Fibroblast of skin of abdomen (primary cell): ENCODE measurements at regions not wholly inside any gene's neighbourhood (a gene's known extent, or its start where the extent isn't known, plus 50 kb on each side); places are given as distances from the start of the nearest gene placed in this dataset.

Source experiments
- DNase-seq: peaks from one replicate; pipeline ENCODE4 v3.0.0-alpha.2; 2013

DNA sequence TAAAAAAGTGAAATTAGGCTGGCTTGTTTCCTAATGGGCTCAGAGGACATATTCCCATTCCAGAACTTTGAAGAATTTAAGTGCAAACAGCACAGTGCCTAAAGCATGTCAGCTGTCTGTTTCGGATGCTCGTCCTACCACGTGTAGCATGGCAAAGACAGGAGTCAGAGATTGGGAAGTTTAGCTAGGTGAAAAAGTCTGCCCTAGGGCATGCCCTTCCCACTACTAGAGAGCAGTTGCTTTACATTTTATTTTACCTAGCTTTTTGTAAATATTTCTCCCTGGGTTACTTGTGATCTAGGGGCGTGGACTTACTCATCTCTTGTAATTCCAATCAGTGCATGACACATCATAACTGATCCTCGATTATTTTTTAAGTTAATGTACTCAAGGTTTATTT lies 111.1 kb downstream of the LMO4 start:
- no peak for DNase-seq

DNA sequence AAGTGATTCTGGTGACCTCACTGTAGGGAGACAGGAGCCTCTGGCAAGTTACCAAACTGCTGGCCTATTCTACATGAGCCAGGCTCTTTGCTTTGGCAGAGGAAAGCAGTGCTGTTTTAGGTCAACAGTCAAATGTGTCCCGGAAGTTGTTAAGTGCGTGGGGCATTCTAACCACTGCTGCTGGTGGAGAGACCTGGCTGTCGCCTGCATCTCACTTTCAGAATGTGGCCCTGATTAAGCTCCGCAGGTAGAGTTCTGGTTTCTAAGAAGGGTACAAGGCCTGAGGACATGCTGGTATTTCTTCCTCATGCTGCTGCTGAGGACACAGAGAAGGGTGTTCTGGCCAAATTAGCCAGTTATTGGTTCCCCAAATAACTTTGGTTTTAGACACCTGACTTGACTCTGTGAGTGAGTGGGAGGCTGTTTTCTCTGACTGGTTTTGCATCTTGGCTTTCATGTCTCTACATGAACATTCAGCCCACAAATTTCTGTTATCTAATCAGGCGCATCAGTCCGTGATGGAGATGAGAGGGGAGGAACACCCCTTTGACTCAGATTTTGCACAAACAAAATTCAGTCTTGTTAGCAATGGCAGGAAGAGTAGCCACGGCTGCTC lies 120.8 kb downstream of the LMO4 start:
- no peak for DNase-seq

DNA sequence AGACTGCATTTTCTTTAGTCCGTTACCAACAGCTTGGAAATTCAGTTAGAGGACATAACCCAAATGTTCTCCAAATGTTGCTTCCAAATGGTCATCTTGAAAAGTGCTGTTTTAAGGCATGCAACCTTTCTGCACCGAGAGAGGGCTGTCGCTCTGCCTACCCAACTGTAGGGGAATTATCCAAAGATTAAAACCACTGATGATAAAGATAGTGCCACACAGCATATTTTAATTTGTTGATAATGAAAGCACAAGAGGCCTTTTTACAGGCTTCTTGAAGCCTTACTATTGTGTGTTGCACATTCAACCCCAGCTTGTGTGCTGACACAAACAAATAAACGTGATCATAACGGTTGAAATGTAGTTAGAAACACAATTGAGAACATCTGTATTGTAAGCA lies 121.5 kb downstream of the LMO4 start:
- DNase-seq, result no peak

DNA sequence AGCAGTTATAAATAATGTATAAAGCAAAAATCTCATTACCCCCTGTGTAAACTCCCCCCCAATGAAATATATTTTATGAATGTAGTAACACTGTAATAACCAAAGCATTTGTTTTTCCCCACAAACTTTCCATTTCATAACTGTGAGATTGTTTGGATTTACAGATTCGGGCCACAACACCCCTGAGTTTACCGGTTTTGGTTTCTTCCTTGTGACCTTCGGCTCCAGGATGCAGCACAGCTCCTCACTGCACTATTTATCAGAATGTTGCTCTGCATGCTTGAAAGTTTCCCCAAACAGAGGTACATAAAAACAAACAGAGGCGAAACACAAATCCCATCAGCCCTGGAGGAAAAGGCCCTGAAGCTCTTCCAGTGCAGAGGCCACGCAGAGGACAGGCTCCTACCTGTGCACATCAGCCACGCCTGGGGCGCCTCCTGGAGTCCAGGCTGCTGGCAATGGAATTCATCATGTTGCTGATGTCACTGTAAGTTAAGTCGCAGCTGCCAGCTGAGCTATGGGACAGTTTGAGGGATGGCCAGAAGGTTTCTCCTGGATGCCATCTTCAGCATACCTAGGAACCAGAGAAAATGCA lies 122.0 kb downstream of the LMO4 start:
- no peak for DNase-seq

DNA sequence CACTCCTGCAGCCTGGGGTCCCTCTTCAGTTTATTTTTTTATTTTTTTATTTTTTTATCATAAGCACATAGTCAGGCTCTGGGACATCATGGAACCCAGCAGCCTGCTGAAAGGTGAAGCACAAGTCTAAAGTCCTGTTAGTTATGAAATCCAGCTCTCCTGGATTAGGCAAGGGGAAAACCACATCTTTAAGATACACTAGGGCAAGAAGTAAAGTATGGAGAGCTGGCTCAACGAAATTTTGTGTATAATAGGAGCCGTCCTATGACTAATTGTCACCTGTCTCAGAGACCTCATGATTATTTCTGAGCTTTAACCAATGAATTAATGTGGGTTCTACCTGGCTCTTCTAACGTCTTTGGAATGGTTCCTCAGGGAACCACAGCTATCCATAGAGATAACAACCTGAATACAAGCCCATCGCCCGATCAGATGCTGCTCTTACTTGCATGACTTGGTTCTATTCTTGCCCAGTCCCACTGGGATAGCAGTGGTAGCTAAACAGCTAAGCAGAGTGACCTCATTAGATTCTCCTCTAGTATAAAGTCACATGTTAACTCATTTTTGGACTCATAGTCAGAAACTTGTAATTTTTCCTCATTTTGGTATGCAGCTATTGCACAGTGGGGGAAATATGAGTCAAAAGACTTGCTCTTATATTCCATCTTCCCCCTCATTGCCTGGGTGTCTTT lies 122.7 kb downstream of the LMO4 start:
- DNase-seq, result peak; percentile 69

DNA sequence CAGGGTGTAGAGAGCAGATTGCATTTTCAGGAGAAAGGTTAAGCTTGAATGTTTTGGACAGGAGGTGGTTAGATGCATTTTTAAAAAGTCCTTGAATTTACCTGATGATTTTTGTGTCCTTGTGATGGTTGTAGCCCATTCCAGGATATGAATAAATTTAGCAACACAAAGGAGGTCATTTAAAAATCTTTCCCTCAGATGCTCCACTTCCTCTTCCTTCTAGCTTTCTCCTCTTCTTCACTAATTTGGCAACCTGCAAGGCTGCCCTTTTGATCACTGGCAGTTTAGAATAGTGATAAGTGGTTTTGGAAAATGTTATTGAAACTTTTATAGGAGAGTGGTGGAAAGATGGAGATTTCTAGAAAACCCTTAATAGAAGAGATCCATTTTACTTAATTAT lies 124.0 kb downstream of the LMO4 start:
- DNase-seq, result no peak

DNA sequence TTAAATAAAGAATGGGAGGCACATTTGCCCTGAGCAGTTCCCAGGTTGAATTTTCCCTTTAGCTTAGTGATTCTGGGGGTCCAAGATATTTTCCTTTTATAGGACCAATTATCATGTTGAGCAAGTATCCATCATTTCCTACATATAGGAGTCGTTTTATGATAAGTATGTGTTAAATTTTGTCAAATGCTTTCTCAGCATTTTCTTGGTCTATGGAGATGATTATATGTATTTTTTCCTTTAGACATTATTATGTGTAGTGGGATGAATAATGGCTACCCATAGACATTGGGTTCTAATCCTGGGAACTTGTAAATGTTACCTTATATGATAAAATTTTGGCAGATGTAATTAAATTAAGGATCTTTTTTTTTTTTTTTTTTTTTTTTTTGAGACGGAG lies 128.7 kb downstream of the LMO4 start:
- no peak for DNase-seq

DNA sequence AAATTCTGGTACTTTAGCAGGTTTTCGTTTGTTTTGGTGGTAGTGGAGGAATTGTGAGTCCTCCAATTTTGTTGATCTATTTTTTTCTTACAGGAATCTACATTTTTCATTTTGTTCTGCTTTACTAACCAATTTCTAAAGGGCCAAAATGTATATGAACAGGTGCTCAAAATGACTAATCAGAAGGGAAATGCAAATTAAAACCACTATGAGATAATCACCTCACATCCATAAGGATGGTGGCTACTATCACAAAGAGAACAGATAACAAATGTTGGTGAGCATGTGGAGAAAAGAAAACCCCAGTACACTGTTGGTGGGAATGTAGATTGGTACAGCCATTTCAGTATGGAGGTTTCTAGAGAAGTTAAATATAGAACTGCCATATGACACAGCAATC lies 134.2 kb downstream of the LMO4 start:
- DNase-seq, result no peak

DNA sequence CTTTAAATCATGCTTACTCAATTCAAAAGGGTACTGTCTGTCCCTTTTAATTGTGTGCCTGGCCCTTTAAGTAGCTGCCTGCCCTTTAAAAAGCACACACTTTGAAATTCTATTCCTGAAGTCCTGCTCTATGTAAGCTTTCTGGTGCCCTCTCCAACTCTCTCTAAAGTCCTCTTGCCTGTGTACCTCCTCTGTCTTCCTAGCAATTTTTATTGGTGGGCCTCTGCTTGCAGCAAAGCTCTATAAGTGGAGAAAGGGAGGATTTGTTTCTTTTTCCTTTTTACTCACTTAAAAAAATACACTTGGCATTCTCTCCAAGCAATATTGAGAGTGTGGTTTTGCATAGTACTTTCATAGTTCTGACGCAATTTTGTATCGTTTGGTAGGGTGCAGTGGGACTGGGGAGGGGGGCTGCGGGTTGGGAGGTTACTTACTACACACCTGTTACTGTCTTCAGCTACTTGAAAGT lies 135.4 kb downstream of the LMO4 start:
- no peak for DNase-seq

DNA sequence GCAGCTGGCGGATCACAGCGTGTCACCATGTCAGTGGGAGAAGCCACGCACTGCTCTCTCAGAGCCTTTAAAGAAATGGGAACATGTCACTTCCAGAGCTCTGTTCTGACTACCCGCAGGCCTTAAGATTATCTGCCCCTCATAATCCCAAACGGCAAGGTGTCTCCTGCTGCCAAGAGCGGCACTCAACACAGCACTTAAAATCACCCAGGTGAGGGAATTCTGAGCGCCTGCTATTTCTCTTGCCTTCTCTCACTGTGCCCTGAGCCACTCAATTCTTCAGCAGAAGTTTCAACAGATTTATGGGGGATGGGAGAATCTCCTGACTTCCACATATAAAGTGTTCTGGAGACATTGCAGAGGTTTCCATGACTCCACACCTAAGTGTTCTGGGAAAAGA lies 137.9 kb downstream of the LMO4 start:
- no peak for DNase-seq

DNA sequence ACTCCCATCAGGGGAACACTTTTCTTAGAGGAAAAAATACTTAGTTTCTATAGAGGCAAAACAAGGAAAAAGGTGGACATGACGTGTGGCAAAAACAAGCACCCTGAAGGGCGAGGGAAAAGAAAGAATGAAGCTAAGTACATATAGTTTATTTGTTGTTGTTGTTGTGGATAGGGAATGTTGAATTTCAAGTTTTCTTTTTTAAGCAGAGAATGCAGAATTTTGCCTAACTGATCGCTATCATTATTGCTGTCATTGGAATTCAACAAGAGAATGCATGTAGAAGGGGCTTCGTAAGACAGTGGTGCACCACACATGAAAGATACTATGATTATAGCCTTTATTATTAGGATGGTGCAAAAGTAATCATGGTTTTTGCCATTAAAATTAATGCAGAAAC lies 144.0 kb downstream of the LMO4 start:
- no peak for DNase-seq

DNA sequence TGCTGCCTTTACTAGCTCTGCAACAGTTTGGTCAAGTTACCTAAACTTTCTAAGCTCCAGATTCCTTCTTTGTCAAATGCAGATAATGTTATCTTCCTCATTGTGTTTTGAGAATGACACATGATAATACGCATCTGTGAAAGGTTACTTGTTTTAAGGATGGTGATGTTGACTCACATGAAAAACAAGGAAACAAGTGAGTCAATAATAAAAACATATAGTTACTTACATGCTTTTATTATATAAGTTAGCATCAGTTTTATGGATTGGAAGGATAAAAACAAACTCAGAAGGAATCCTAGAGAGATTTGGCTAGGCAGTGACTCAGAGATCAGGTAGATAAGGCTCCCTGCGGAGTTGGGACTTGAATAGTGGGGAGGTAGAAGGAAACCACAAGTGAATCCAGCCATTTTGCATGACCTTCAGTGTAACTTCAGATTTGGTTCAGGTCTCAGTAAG lies 144.6 kb downstream of the LMO4 start:
- no peak for DNase-seq

DNA sequence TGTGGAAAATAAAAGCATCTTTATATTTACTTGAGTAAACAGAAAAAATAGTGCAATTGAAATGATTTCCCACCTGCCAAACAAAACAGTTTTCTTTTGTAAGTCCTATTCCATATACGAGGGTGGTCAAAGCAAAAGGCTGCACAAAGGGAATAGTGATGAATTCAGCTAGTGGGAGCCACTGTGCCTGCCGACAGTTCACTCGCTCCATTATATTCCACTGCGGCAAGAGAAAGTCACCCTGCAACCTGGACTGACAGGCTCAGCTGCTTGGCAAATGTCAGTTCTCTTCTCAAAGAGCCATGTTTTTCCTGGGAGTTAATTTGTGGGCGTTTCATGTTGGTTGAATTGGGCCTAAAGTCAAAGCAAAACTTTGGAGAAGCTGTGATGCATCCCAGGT lies 145.4 kb downstream of the LMO4 start:
- no peak for DNase-seq

DNA sequence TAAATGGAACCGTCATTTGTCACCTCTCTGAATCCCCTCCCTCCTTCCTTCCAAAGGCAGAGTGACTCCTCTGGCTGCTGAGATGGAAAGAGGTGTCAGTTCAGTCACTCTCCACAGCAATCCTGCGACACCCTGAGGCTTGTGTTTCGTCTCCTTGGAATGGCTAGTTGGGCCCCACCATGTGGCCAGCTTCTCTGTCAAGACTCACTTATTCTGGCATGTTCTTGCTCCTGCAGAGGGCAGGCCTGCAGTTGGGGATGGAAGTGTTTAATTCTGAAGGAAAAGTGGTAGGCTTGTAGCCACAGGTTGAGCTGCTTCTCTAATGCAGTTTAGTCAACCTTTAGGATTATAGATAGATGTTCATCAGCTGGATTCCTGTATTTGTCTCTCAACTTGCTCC lies 149.6 kb downstream of the LMO4 start:
- peak; percentile 53 for DNase-seq

DNA sequence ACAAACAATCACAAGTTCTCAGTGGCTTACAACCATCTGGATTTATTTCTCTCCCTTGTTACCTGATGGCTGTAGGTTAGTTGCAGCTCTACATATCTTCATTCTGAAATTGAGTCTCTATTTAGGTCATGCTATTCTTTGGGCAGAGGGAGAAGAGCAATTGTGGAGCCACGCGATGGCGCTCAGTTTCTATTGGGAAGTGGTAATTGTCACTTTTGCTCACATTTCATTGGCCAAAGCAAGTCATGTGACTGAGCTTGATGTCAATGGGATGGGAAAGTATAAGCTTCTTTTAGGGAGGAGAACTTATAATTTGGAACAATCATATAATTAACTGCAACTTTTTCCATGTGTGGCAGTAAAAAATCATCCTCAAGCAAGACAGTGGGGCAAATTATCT lies 166.5 kb downstream of the LMO4 start:
- no peak for DNase-seq

DNA sequence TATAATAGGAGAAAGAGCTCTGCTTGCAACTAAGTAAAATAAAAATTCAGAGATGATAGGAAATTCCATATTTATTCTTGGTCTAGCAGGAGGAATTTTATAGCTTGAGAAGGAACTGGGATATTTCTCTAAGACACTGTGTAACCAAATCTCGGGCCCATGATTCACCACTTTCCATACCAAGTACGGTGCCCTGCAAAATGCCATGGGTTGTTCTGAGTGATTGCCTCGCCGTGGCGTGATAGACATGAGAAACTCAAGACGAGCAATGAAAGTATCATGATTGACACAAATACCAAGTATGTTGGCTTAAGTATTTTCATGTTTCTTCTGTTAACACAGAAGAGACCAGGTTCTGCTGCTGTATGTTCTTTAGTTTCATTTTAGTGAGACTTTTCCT lies 167.2 kb downstream of the LMO4 start:
- no peak for DNase-seq

DNA sequence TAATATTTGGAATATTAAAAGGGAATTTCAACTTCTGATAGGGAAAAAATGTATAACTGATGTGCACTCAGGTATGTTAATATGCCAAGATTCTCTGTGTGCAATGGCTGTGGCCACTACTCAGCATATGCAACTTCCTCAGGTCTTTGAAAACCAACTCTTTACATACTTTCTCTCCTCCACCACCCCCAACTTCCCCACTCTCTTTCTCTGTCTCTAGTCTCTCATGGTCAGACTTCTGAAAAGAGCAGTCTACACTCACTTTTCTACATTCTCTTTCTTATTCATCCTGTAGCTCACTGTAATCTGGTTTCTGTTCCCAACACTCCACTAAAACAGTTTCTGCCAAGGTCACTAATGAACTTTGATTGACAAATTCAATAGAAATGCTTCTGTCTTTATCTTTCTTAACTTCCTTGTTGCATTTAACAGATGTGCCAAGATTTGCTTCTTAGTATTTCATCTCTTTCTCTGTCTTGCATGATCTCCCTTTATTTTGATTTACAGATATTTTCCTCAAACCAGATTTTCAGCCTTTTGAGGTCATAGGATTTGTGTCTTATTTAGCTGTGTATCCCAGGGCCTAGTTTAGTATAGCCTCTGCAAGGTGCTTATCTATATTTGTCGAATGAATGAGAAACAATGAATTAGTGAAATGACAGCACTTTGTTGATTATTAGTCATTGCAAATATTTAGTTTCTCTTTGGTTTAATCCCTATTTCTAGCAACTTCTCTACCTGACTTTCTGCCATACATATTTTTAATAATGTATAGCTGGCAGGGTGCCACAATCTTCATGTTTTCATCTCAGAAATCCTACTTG lies 168.9 kb downstream of the LMO4 start:
- DNase-seq, result no peak

DNA sequence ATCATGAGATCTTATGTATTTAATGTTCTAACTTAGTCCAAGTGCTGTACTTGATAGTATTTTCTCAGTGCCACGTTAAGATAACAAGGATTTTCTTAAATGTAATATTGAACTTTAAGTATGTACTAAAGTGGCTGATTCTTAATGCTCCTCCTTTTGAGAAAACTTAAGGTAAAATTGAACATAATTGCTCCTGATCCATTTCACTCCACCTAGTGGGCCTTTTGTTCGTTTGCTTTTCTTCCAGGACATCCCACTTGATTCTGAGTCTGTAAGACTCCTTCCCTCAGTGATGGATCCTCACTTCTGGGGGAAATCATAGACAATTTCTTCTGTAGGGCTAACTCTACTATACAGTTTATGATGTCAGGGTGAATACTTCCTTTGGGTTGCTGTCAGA lies 173.1 kb downstream of the LMO4 start:
- DNase-seq, result no peak

DNA sequence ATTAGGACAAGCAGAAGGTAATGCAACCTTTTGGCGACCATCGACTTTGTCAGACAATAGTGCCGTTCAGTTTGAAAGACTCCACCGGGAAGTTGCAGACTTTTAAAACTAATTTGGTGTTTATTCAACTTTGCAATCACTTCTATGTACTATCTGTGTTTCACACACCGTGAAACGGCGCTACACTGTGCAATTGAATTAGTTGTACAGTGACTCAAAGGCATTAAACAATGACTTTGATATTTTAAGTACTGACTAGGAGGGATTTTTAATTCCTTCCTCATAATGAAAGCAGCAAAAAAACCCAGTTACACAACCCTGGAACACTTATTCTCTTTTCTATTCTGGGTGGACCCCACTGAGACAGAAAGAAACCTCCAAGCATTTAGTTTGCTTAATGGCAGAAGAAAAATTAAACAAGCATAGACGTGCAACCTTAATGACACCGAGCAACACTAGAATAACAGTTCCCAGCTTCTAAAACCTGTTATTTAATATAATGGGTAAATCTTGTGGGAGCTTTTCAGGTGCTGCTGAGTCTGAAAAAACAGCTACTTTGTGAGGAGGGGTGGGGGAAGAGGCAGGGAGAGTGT lies 176.8 kb downstream of the LMO4 start:
- DNase-seq, result no peak

DNA sequence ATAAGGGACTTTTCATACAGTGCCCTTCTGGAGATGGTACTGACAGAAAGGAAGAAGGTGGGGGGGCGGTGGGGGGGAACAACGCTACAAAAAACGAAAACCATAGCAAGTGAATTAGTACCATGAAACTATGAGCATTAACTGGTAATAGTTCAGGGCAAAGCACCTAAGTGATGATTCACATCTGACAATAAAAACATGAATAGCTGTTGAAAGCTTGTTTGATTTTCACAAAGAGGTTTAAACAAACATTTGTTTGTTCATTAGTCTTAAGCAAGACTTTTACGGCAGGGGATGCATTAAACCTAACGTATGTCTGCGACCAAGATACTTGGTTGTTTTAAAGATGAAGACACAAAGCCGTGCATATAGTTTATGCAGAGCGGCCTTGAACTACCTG lies 177.5 kb downstream of the LMO4 start:
- DNase-seq, result no peak

DNA sequence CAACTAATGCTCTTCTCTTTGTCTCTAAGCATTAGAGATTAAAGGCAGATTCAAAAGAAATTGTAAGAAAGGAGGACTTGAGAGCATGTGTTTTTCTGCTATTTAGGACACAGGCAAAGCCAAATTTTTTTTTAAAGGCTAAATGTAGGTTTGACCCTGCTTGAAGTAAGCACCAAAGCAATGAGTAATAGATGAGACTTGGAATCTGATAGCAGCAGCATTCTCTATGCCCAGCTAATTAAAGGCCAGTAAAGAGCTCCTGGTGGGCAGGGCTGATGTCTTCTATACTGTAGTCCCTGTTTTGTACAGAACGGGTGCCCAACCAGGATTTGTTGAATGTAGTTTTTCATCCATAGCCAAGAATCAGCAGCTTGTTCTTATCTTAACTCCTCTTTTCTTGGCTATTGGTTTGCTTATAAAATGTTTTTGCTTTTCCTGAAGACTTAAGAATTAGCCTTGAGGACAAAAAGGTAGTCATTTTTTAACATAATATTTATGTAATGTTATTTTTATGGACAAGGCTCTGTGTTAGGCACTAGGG lies 179.6 kb downstream of the LMO4 start:
- DNase-seq, result peak; percentile 8

DNA sequence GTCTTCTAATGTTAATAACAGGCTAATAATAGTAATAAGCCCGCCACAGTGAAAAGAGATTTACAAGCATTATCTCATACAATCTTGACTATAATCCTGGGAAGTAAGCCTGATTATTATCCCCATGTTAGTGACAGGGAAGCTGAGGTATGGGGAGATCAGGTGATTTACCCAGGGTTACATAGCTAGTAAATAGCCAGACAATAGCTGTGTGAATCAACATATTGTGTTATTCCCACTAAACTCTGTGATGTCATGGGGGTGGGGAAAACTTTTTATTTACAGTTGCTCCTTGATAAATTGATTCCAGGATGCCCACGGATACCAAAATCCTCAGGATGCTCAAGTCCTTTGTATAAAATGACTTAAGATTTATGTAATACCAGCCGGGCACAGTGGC lies 181.9 kb downstream of the LMO4 start:
- DNase-seq, result no peak

DNA sequence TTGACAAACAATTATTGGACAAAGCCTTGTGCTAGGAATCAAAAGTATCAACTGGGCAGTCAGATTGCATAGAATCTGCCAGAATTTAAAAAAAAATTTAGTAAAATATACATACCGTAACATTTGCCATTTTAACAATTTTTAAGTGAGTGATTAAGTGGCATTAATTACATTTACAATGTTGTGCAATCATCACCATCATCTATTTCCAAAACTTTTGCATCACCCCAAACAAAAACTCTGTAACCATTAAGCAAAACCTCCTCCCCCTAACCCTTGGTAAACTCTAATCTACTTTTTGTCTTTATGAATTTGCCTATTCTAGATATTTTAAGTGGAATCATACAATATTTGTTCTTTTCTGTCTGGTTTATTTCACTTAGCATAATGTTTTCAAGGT lies 182.8 kb downstream of the LMO4 start:
- no peak for DNase-seq
